K562 (cell line): ENCODE measurements at regions not wholly inside any gene's neighbourhood (a gene's known extent, or its start where the extent isn't known, plus 50 kb on each side); places are given as distances from the start of the nearest gene placed in this dataset.

Source experiments
- ATAC-seq: fragments of 200-7000 bp; cut with Tn5 transposase; 3 replicates; pipeline ENCODE4 v1.9.1; 2020; ENCODE audit warnings: moderate library complexity
- BruUV-seq: library from RNA; stranded (reverse); fragments of 400-500 nt; replicated peaks from 2 replicates; lab custom pipeline; 2021; lab: Mats Ljungman, UMichigan
- CTCF ChIA-PET: fragments of 300-600 bp; formaldehyde crosslinking; extraction: SDS; loops from one replicate; lab custom pipeline; 2021; ENCODE audit warnings: low intra/inter-chr PET ratio; lab: Yijun Ruan, JAX
- POLR2A ChIA-PET: fragments of 300-600, 350-650 bp; sonication (Branson Sonifier 250); formaldehyde crosslinking; extraction: SDS; loops from one replicate; lab custom pipeline; 2021; ENCODE audit warnings: antibody characterized with exemption, inconsistent platforms; lab: Yijun Ruan, JAX
- DNase-seq, 4 experiments: peaks; one replicate each; pipeline versions ENCODE4 v3.0.0 to v3.0.0-alpha.2; 2011 to 2018; ENCODE audit warnings: low spot score in 3 of 4, mixed read lengths in 3 of 4; ENCODE audit errors: extremely low read depth in 1 of 4
- FAIRE-seq: peaks from 2 replicates; lab custom pipeline; 2011; peaks lifted over from hg19 to GRCh38; lab: Jason Lieb, UNC
- H2AFZ ChIP-seq: 2 replicates; pipeline ENCODE4 v1.6.0; 2011; ENCODE audit warnings: low read depth, low read length, control low read depth, inconsistent platforms
- H3K27ac ChIP-seq: fragments of 200-600 bp; 3 replicates; pipeline ENCODE4 v1.8.0; 2011; ENCODE audit warnings: low read depth, mild to moderate bottlenecking, control low read depth, inconsistent platforms, low read length, moderate library complexity, mixed read lengths; ENCODE audit errors: extremely low read depth
- H3K27me3 ChIP-seq, 2 experiments: fragments of 300-600 bp in 1 of 2; 2 replicates in 1 of 2; 3 replicates in 1 of 2; pipeline versions ENCODE4 v1.6.0 to v1.8.0; 2011; ENCODE audit warnings: inconsistent platforms in 2 of 2, low read length in 2 of 2, mild to moderate bottlenecking in 1 of 2, mixed read lengths in 1 of 2, moderate library complexity in 1 of 2; ENCODE audit not compliant: control insufficient read depth in 2 of 2, insufficient read depth in 2 of 2
- H3K36me3 ChIP-seq: fragments of 300-600 bp; 3 replicates; pipeline ENCODE4 v1.8.0; 2011; ENCODE audit warnings: mild to moderate bottlenecking, low read length, inconsistent platforms; ENCODE audit not compliant: control insufficient read depth, insufficient read depth
- H3K4me1 ChIP-seq, 2 experiments: fragments of 200-600 bp in 1 of 2; replicated peaks in 1 of 2; 2 replicates in 1 of 2; 3 replicates in 1 of 2; pipeline versions ENCODE4 v1.5.1 to v1.8.0; 2011; ENCODE audit warnings: inconsistent platforms in 2 of 2, low read length in 2 of 2, mild to moderate bottlenecking in 1 of 2, mixed read lengths in 1 of 2, moderate library complexity in 1 of 2; ENCODE audit not compliant: control insufficient read depth in 2 of 2, insufficient read depth in 2 of 2
- H3K4me2 ChIP-seq: 2 replicates; pipeline ENCODE4 v1.6.1; 2011; ENCODE audit warnings: low read length, control low read depth, inconsistent platforms, mixed read lengths; ENCODE audit not compliant: insufficient read depth
- H3K4me3 ChIP-seq: fragments of 200-600 bp; sonication (generic), shearing (Covaris generic); 2 replicates; pipeline ENCODE4 v1.5.1; 2016; ENCODE audit warnings: control low read depth, inconsistent platforms
- H3K79me2 ChIP-seq: fragments of 200-600 bp; 3 replicates; pipeline ENCODE4 v1.8.0; 2011; ENCODE audit warnings: low read length, inconsistent platforms; ENCODE audit not compliant: control insufficient read depth, insufficient read depth
- H3K9ac ChIP-seq, 2 experiments: 2 replicates each; pipeline versions ENCODE4 v1.6.0 to v1.6.1; 2011; ENCODE audit warnings: low read depth in 2 of 2, low read length in 2 of 2, control low read depth in 1 of 2, inconsistent platforms in 1 of 2, mild to moderate bottlenecking in 1 of 2, mixed read lengths in 1 of 2; ENCODE audit not compliant: insufficient read depth in 1 of 2
- H3K9me1 ChIP-seq: one replicate; pipeline ENCODE4 v1.6.0; 2011; ENCODE audit warnings: inconsistent platforms, mild to moderate bottlenecking, low read length, moderate library complexity; ENCODE audit not compliant: control insufficient read depth, insufficient read depth
- H3K9me3 ChIP-seq: replicated peaks from 2 replicates; pipeline ENCODE4 v1.5.1; 2011; ENCODE audit warnings: low read depth, low read length, inconsistent platforms; ENCODE audit not compliant: control insufficient read depth, insufficient read depth
- H4K20me1 ChIP-seq: replicated peaks from 2 replicates; pipeline ENCODE4 v1.6.1; 2011; ENCODE audit warnings: low read length, inconsistent platforms, mixed read lengths; ENCODE audit not compliant: control insufficient read depth, insufficient read depth
- CBX8 ChIP-seq: fragments of 200-600 bp; sonication (generic); IDR thresholded peaks from 2 replicates; pipeline ENCODE4 v1.6.1; 2012; ENCODE audit warnings: borderline replicate concordance, mixed run types, low read depth, mild to moderate bottlenecking, moderate library complexity, mixed read lengths, low read length, control low read depth, inconsistent platforms; ENCODE audit not compliant: poor library complexity, severe bottlenecking; ENCODE audit errors: extremely low read depth
- PATZ1 ChIP-seq: fragments of 250-450 bp; sonication (Bioruptor Pico); IDR thresholded peaks from 2 replicates; pipeline ENCODE4 v1.5.0; 2020; ENCODE audit warnings: mild to moderate bottlenecking, borderline replicate concordance
- PURB ChIP-seq: sonication (generic); formaldehyde crosslinking; IDR thresholded peaks from 2 replicates; pipeline ENCODE4 v1.9.0; 2021; ENCODE audit warnings: low read depth, mild to moderate bottlenecking, missing genetic modification reagents
- RAD21 ChIP-seq, 2 experiments: fragments of 250-450 bp in 1 of 2; fragments of 450-650 bp in 1 of 2; sonication (Bioruptor Pico) in 1 of 2; formaldehyde crosslinking in 1 of 2; IDR thresholded peaks in 1 of 2; conservative IDR thresholded peaks in 1 of 2; 2 replicates each; pipeline versions ENCODE4 v1.4.0 to v1.8.0; 2020 to 2022; ENCODE audit warnings: mild to moderate bottlenecking in 2 of 2, moderate library complexity in 1 of 2
- SMC3 ChIP-seq: conservative IDR thresholded peaks from 2 replicates; pipeline ENCODE4 v1.6.1; 2011; ENCODE audit warnings: low read depth, low read length, improper control_type of control experiment; ENCODE audit not compliant: insufficient read depth
- ZBTB40 ChIP-seq, 2 experiments: fragments of 450-650 bp in 1 of 2; sonication (generic) in 1 of 2; formaldehyde crosslinking in 1 of 2; IDR thresholded peaks; 2 replicates each; pipeline versions ENCODE4 v1.7.1 to v1.9.0; 2016 to 2022; ENCODE audit warnings: inconsistent platforms in 1 of 2, mild to moderate bottlenecking in 1 of 2, missing genetic modification reagents in 1 of 2
- ZNF316 ChIP-seq: fragments of 450-650 bp; IDR thresholded peaks from 2 replicates; pipeline ENCODE4 v1.6.1; 2016
- in situ Hi-C: fragments of 300-500 bp; cut with MboI; formaldehyde crosslinking; loops from 4 replicates; pipeline ENCODE4 v1.15.0; 2018; ENCODE audit warnings: inconsistent platforms, mixed read lengths
- intact Hi-C: fragments of 100-400 bp; cut with micrococcal nuclease; formaldehyde crosslinking; loops from 2 replicates; pipeline ENCODE4 v1.14.2; 2022

- no peak for TF ChIP-seq CBX8
These were observed 227.1 kb downstream of the ZPLD1 start (continued) for GRCh38 chr3:102661707-102662497.

- CTCF ChIA-PET, result no interaction called here
- Histone ChIP-seq H3K4me1 (no peaks in the 10 kb centered on the region), H3K9me1 (no peaks in the 10 kb centered on the region), H2AFZ (no peak overlapping the region), H3K36me3 (no peaks in the 10 kb centered on the region), H3K4me3 (no peak overlapping the region), H4K20me1 (no peaks in the 10 kb centered on the region), H3K4me2 (no peak overlapping the region), H3K79me2 (no peaks in the 10 kb centered on the region), H3K9me3 (no peaks in the 10 kb centered on the region)
- BruUV-seq, result no TSS peak
- no peak for ATAC-seq
- no peak for DNase-seq
- intact Hi-C loops, result no loop called here
- POLR2A ChIA-PET, result no interaction called here
- TF ChIP-seq SMC3 (no peak), ZNF316 (no peak), PATZ1 (CRISPR knock-in tag) (no peak), RAD21 (CRISPR knock-in tag; conservative IDR thresholded peaks at IDR 0.05 in 1 of 2, IDR thresholded peaks at IDR 0.05 in 1 of 2) (no peak), PURB (CRISPR knock-in tag) (no peak), ZBTB40 (IDR thresholded peaks at IDR 0.05) (no peak), ZBTB40 (CRISPR knock-in tag; IDR thresholded peaks at IDR 0.05) (no peak)
- TF ChIP-seq, all 486 proteins: peak for 0
- H3K9ac ChIP-seq, result no peak overlapping the region
- FAIRE-seq, result no peak
- no peaks in the 10 kb centered on the region for H3K27me3 ChIP-seq
- no peak overlapping the region for H3K27ac ChIP-seq
- in situ Hi-C loops, result no loop called here
These were observed 227.6 kb downstream of the ZPLD1 start for GRCh38 chr3:102662498-102662772.
